Caco-2 (cell line): ENCODE measurements at regions not wholly inside any gene's neighbourhood (a gene's known extent, or its start where the extent isn't known, plus 50 kb on each side); places are given as distances from the start of the nearest gene placed in this dataset.

Experiments used
- BruUV-seq: library from RNA; stranded (reverse); fragments of 400-500 nt; replicated peaks from 2 replicates; lab custom pipeline; 2021; lab: Mats Ljungman, UMichigan
- CTCF ChIA-PET: fragments of 300-600 bp; sonication (Branson Sonifier 250); formaldehyde crosslinking; loops from one replicate; lab custom pipeline; 2022; ENCODE audit warnings: antibody characterized with exemption; lab: Charles Lee
- POLR2A ChIA-PET: fragments of 300-600 bp; sonication (Branson Sonifier 250); formaldehyde crosslinking; loops from one replicate; lab custom pipeline; 2022; ENCODE audit warnings: antibody characterized with exemption; lab: Charles Lee
- DNase-seq, 2 experiments: peaks; one replicate each; pipeline versions ENCODE4 v3.0.0 to v3.0.0-alpha.2; 2020 to 2022
- H3K27me3 ChIP-seq: replicated peaks from 2 replicates; pipeline ENCODE4 v1.6.0; 2011; ENCODE audit warnings: low read length; ENCODE audit not compliant: control insufficient read depth, insufficient read depth
- H3K36me3 ChIP-seq: 2 replicates; pipeline ENCODE4 v1.5.1; 2011; ENCODE audit warnings: low read length; ENCODE audit not compliant: control insufficient read depth, insufficient read depth
- H3K4me1 ChIP-seq: fragments of 250-450 bp; sonication (Bioruptor Pico); 2 replicates; pipeline ENCODE4 v1.5.1; 2020; ENCODE audit warnings: mild to moderate bottlenecking
- H3K4me3 ChIP-seq: 2 replicates; pipeline ENCODE4 v1.5.1; 2011; ENCODE audit warnings: low read depth, mild to moderate bottlenecking, control low read depth, low read length
- H3K9me3 ChIP-seq: fragments of 250-450 bp; sonication (Bioruptor Pico); 2 replicates; pipeline ENCODE4 v1.5.1; 2020; ENCODE audit warnings: mild to moderate bottlenecking, moderate library complexity
- H3K27ac Mint-ChIP-seq: one replicate; pipeline ENCODE4 v1.8.0; 2022; ENCODE audit warnings: mixed read lengths; ENCODE audit not compliant: unreplicated experiment
- H3K27me3 Mint-ChIP-seq: one replicate; pipeline ENCODE4 v1.8.0; 2022; ENCODE audit warnings: mixed read lengths; ENCODE audit not compliant: insufficient read depth, unreplicated experiment
- H3K36me3 Mint-ChIP-seq: one replicate; pipeline ENCODE4 v1.8.0; 2022; ENCODE audit warnings: mild to moderate bottlenecking, mixed read lengths; ENCODE audit not compliant: insufficient read depth, unreplicated experiment
- H3K4me1 Mint-ChIP-seq: one replicate; pipeline ENCODE4 v1.8.0; 2022; ENCODE audit warnings: low read depth, mixed read lengths; ENCODE audit not compliant: unreplicated experiment
- H3K4me3 Mint-ChIP-seq: one replicate; pipeline ENCODE4 v1.8.0; 2022; ENCODE audit warnings: mild to moderate bottlenecking, moderate library complexity, mixed read lengths; ENCODE audit not compliant: unreplicated experiment
- H3K9me3 Mint-ChIP-seq: one replicate; pipeline ENCODE4 v1.8.0; 2022; ENCODE audit warnings: mixed read lengths; ENCODE audit not compliant: unreplicated experiment
- CTCF ChIP-seq, 2 experiments: fragments of 200-600 bp in 1 of 2; IDR thresholded peaks; 1 replicate in 1 of 2; 2 replicates in 1 of 2; pipeline versions ENCODE4 v1.5.1 to v1.8.0; 2011 to 2022; ENCODE audit warnings: antibody characterized with exemption in 1 of 2, control low read depth in 1 of 2, inconsistent platforms in 1 of 2, low read depth in 1 of 2, low read length in 1 of 2, mild to moderate bottlenecking in 1 of 2, moderate library complexity in 1 of 2; ENCODE audit not compliant: insufficient read depth in 1 of 2, severe bottlenecking in 1 of 2, unreplicated experiment in 1 of 2
- intact Hi-C: fragments of 100-400 bp; cut with micrococcal nuclease; formaldehyde crosslinking; loops from one replicate; pipeline ENCODE4 v1.10.0; 2022; ENCODE audit not compliant: unreplicated experiment

DNA sequence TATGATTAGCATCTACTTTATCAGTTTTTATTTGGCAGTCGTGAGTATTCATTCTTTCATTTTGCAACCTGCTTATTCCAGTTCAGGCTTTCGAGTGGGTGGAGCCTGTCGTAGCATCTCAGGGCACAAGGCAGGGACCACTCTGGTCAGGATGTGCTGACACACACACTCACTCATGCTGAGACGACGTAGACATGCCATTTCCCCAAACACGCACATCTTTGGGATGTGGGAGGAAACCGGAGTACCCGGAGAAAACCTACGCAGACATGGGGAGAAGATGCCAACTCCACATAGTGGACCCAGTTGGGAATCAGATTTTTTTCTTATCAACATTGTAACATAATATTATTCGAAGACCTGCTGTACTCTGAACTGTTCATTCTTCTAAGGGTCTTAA lies 756.5 kb upstream of the RBFOX1 start:
- no peaks in the 10 kb centered on the region for H3K4me1 ChIP-seq
- no TSS peak for BruUV-seq
- no peak overlapping the region for H3K4me3 ChIP-seq
- DNase-seq, result no peak
- Mint-ChIP-seq H3K36me3 (no peaks in the 10 kb centered on the region), H3K4me3 (no peak overlapping the region), H3K27ac (no peak overlapping the region), H3K4me1 (no peaks in the 10 kb centered on the region), H3K27me3 (peaks cover 9% of the 10 kb centered on the region), H3K9me3 (no peaks in the 10 kb centered on the region)
- intact Hi-C loops, result no loop called here
- no peaks in the 10 kb centered on the region for H3K27me3 ChIP-seq
- ChIA-PET POLR2A (no interaction called here), CTCF (no interaction called here)
- TF ChIP-seq CTCF (IDR thresholded peaks at IDR 0.05; ENCODE audit: insufficient read depth in 1 of 2, low read depth in 1 of 2, low read length in 1 of 2, severe bottlenecking in 1 of 2, unreplicated experiment in 1 of 2), result no peak
- H3K36me3 ChIP-seq, result no peaks in the 10 kb centered on the region
- H3K9me3 ChIP-seq, result no peaks in the 10 kb centered on the region

- peaks cover 9% of the 10 kb centered on the region for H3K27me3 Mint-ChIP-seq
- no TSS peak for BruUV-seq
- H3K4me3 Mint-ChIP-seq, result no peak overlapping the region
- intact Hi-C loops, result no loop called here
- no peaks in the 10 kb centered on the region for H3K4me1 Mint-ChIP-seq
- H3K36me3 Mint-ChIP-seq, result no peaks in the 10 kb centered on the region
- TF ChIP-seq CTCF (IDR thresholded peaks at IDR 0.05; ENCODE audit: insufficient read depth in 1 of 2, low read depth in 1 of 2, low read length in 1 of 2, severe bottlenecking in 1 of 2, unreplicated experiment in 1 of 2), result no peak
- Histone ChIP-seq H3K9me3 (no peaks in the 10 kb centered on the region), H3K27me3 (no peaks in the 10 kb centered on the region), H3K36me3 (no peaks in the 10 kb centered on the region), H3K4me1 (no peaks in the 10 kb centered on the region), H3K4me3 (no peak overlapping the region)
- H3K9me3 Mint-ChIP-seq, result no peaks in the 10 kb centered on the region
- DNase-seq, result no peak
- no peak overlapping the region for H3K27ac Mint-ChIP-seq
- ChIA-PET CTCF (no interaction called here), POLR2A (no interaction called here)
These were observed 758.5 kb upstream of the RBFOX1 start for GRCh38 chr16:6574146-6574545.

DNA sequence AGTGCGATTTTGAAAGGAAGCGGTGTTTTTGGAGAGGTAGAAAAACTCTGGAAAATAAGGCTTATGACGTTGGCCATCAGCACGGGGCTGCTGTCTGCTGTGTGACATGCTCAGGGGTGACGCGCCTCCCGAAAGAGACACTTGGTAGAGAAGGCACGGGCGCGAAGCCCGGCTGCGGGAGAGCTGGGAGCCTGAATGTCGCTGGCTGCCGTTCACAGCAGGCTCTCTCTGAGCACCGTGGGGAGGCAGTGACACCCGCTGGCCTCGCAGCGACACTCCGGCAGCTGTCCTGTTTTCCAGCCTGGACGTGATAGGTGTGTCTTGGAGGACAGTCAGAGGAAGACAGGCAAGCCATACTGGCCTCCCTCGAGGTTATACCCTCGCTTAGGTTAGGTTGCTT lies 759.1 kb upstream of the RBFOX1 start:
- H3K27me3 Mint-ChIP-seq, result peaks cover 9% of the 10 kb centered on the region
- no peak overlapping the region for H3K4me3 Mint-ChIP-seq
- H3K27ac Mint-ChIP-seq, result no peak overlapping the region
- Histone ChIP-seq H3K9me3 (no peaks in the 10 kb centered on the region), H3K27me3 (no peaks in the 10 kb centered on the region), H3K36me3 (no peaks in the 10 kb centered on the region), H3K4me1 (no peaks in the 10 kb centered on the region), H3K4me3 (no peak overlapping the region)
- no peaks in the 10 kb centered on the region for H3K4me1 Mint-ChIP-seq
- CTCF ChIA-PET, result no interaction called here
- no peaks in the 10 kb centered on the region for H3K36me3 Mint-ChIP-seq
- intact Hi-C loops, result no loop called here
- no TSS peak for BruUV-seq
- DNase-seq, result peak; percentile 30 to 35
- peak; percentile 14 to 32 for TF ChIP-seq CTCF (IDR thresholded peaks at IDR 0.05; ENCODE audit: insufficient read depth in 1 of 2, low read depth in 1 of 2, low read length in 1 of 2, severe bottlenecking in 1 of 2, unreplicated experiment in 1 of 2)
- no peaks in the 10 kb centered on the region for H3K9me3 Mint-ChIP-seq
- POLR2A ChIA-PET, result no interaction called here
